HuH-7 (cell line): ENCODE measurements at regions not wholly inside any gene's neighbourhood (a gene's known extent, or its start where the extent isn't known, plus 50 kb on each side); places are given as distances from the start of the nearest gene placed in this dataset.

Experiments
- DNase-seq: peaks from one replicate; pipeline ENCODE4 v3.0.0; 2011; ENCODE audit warnings: low spot score

GRCh38 chr3:69535613-69536012 is 149.7 kb upstream of the FRMD4B start:
- no peak for DNase-seq

- no peak for DNase-seq
Observed at GRCh38 chr3:69532547-69533224, 146.8 kb upstream of the FRMD4B start.

GRCh38 chr3:69531576-69532546 is 146.0 kb upstream of the FRMD4B start:
- no peak for DNase-seq

- no peak for DNase-seq
Observed at GRCh38 chr3:69530554-69530953, 144.7 kb upstream of the FRMD4B start.

- DNase-seq, result no peak
Observed at GRCh38 chr3:69527498-69527897, 141.6 kb upstream of the FRMD4B start.

GRCh38 chr3:69524816-69525215 is 138.9 kb upstream of the FRMD4B start:
- no peak for DNase-seq

GRCh38 chr3:69521286-69521685 is 135.4 kb upstream of the FRMD4B start:
- no peak for DNase-seq

- DNase-seq, result no peak
Observed at GRCh38 chr3:69511361-69511760, 125.5 kb upstream of the FRMD4B start.

GRCh38 chr3:69510481-69511030 is 124.7 kb upstream of the FRMD4B start:
- DNase-seq, result no peak

- no peak for DNase-seq
Observed at GRCh38 chr3:69509288-69509687, 123.4 kb upstream of the FRMD4B start.

GRCh38 chr3:69505770-69506407 is 120.0 kb upstream of the FRMD4B start:
- no peak for DNase-seq

- no peak for DNase-seq
Observed at GRCh38 chr3:69504232-69504631, 118.3 kb upstream of the FRMD4B start.

GRCh38 chr3:69500604-69501003 is 114.7 kb upstream of the FRMD4B start:
- no peak for DNase-seq

GRCh38 chr3:69499899-69500421 is 114.1 kb upstream of the FRMD4B start:
- DNase-seq, result no peak

GRCh38 chr3:69499422-69499821 is 113.5 kb upstream of the FRMD4B start:
- DNase-seq, result no peak

- no peak for DNase-seq
Observed at GRCh38 chr3:69496856-69497255, 111.0 kb upstream of the FRMD4B start.

- DNase-seq, result no peak
Observed at GRCh38 chr3:69494185-69494584, 108.3 kb upstream of the FRMD4B start.

GRCh38 chr3:69493157-69493556 is 107.3 kb upstream of the FRMD4B start:
- no peak for DNase-seq

- DNase-seq, result no peak
Observed at GRCh38 chr3:69491975-69492374, 106.1 kb upstream of the FRMD4B start.

- DNase-seq, result no peak
Observed at GRCh38 chr3:69490971-69491370, 105.1 kb upstream of the FRMD4B start.

- no peak for DNase-seq
Observed at GRCh38 chr3:69490235-69490634, 104.3 kb upstream of the FRMD4B start.

GRCh38 chr3:69488026-69488425 is 102.1 kb upstream of the FRMD4B start:
- no peak for DNase-seq
